ENCODE measurements at regions not wholly inside any gene's neighbourhood (a gene's known extent, or its start where the extent isn't known, plus 50 kb on each side); places are given as distances from the start of the nearest gene placed in this dataset.

- no peak for DNase-seq (ENCODE audit: low spot score)
These were observed 148.3 kb upstream of the DTNBP1 start for GRCh38 chr6:15811107-15811506.

GRCh38 chr6:15810618-15811017 is 147.8 kb upstream of the DTNBP1 start:
- ATAC-seq (ENCODE audit: low FRiP score): no peak
- DNase-seq (ENCODE audit: low spot score): no peak
- TF ChIP-seq CTCF (IDR thresholded peaks at IDR 0.05): no peak

More at GRCh38 chr6:15811107-15811506, 148.3 kb upstream of the DTNBP1 start:
- no peak for TF ChIP-seq CTCF (IDR thresholded peaks at IDR 0.05)
- ATAC-seq (ENCODE audit: low FRiP score): no peak

- no peak for TF ChIP-seq CTCF (IDR thresholded peaks at IDR 0.05)
- no peak for ATAC-seq (ENCODE audit: low FRiP score)
These were observed 146.5 kb upstream of the DTNBP1 start for GRCh38 chr6:15809367-15809766.

DNA sequence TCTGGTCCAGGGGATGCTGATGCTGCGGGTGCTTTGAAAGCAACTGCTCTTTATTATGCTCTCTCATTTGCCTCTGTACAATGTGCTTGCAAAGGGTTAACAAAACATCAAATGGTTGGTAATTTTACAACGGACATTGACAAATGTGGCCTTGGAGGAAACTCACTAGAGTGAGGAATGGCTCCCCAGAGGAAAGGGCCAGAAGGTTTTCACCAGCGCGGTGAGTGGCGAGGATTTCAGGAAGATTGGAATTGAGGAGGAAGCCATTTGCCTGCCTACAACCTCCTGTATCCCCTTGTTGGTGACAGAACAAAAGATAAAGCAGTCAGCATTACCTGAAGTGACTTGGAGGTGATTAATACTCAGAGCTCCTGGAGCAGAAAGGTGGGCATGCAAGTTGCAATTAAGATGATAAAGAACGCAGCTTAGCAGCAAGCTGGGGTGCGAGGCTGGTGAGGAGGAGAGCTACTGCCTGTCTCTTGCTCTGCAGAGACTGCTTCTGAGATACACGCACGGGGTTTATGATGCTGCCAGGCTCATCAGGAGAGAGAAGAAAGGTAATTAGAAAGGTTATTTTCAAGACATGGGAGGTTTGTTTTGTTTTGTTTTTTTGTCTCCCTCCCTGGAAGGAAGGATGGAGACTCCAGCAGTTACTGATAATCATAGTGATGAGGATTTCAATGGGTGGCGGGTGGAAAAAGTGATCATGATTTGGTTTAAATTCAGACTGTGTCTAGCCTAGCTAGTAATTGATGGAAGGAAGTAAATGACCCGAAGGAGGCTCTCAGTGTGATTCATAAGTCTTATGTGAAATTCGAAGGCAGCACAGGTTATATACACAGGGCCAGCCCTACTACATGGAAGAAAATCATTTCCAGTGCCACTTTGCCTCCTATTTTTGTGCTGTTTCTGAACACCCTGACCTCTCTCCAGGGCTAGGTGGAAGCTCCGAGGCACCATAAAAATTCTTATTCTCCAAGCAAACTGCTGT is 141.6 kb upstream of the DTNBP1 start:
- ATAC-seq (ENCODE audit: low FRiP score) (no peak), DNase-seq (ENCODE audit: low spot score) (no peak)
- TF ChIP-seq CTCF (IDR thresholded peaks at IDR 0.05): no peak

More at GRCh38 chr6:15809367-15809766, 146.5 kb upstream of the DTNBP1 start:
- DNase-seq (ENCODE audit: low spot score): no peak

DNA sequence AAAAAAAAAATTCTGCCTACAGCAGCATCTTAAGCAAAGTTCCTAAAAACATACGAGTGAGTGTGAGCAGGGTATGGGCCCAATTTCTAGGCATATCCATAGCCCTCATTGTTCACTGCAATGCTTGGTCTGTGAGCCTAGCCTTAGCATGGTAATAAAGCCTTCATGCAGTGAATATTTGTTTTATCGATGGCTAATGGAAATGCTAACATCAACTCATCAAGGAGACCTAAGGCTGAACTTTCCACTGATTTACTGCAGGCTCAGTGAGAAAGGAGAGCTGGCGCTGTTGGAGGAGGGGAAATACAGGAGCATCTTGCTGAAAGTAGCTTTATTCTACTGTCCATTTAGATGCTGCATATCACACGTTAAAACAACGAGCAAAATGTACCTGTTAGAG is 139.6 kb upstream of the DTNBP1 start:
- DNase-seq (ENCODE audit: low spot score) (no peak), ATAC-seq (ENCODE audit: low FRiP score) (no peak)
- TF ChIP-seq CTCF (IDR thresholded peaks at IDR 0.05): no peak

DNA sequence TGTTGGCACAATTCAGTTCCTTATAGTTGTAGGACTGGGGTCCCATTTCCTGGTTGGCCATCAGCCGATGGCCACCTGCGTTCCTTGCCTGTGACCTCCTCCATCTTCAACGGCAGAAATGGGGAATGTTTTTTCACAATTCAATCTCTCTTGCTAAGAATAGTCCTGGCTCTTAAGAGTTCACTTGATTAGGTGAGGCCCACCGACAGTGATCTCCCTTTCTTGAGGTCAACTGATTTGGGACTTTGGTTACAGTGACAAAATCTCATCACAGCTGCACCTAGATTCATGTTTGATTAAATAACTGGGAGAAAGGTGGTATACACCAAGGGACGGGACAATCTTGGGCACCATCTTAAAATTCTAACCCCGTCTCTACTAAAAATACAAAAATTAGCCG is 139.1 kb upstream of the DTNBP1 start:
- ATAC-seq (ENCODE audit: low FRiP score): no peak
- no peak for TF ChIP-seq CTCF (IDR thresholded peaks at IDR 0.05)
- no peak for DNase-seq (ENCODE audit: low spot score)
